ENCODE measurements at regions not wholly inside any gene's neighbourhood (a gene's known extent, or its start where the extent isn't known, plus 50 kb on each side); places are given as distances from the start of the nearest gene placed in this dataset.

GRCh38 chr16:8109510-8110369, 480.6 kb downstream of the TMEM114 start:
- no peaks in the 10 kb centered on the region for H3K4me1 ChIP-seq (ENCODE audit: control insufficient read depth, extremely low read depth, insufficient read depth, low read length)
- H3K9me3 ChIP-seq (ENCODE audit: control insufficient read depth, low read depth, low read length) = peaks cover 2% of the 10 kb centered on the region
- H3K27ac ChIP-seq (ENCODE audit: control insufficient read depth, insufficient read depth, low read length) = no peak overlapping the region
- no peak overlapping the region for H2AFZ ChIP-seq (ENCODE audit: control insufficient read depth, low read length)
- FAIRE-seq (no peak), DNase-seq (ENCODE audit: low read depth, low spot score) (no peak)
- H4K20me1 ChIP-seq (ENCODE audit: control insufficient read depth, extremely low read depth, insufficient read depth, low read length) = no peaks in the 10 kb centered on the region
- H3K36me3 ChIP-seq (ENCODE audit: control insufficient read depth in 2 of 2, extremely low read depth in 1 of 2, insufficient read depth in 2 of 2, low read length in 2 of 2) = no peaks in the 10 kb centered on the region
- H3K79me2 ChIP-seq (ENCODE audit: control insufficient read depth, insufficient read depth, low read length) = no peaks in the 10 kb centered on the region
- no peaks in the 10 kb centered on the region for H3K9me1 ChIP-seq (ENCODE audit: control insufficient read depth, extremely low read depth, insufficient read depth, low read length)
- dilution Hi-C loops (cut with MboI; ENCODE audit: extremely low pct_ligation_motif_present, low sequenced_read_pairs) = no loop called here
- no peak overlapping the region for H3K4me3 ChIP-seq (ENCODE audit: control insufficient read depth in 2 of 3, extremely low read depth in 1 of 3, insufficient read depth in 2 of 3, low read depth in 1 of 3, low read length in 3 of 3)
- H3K9ac ChIP-seq (ENCODE audit: control insufficient read depth, extremely low read depth, insufficient read depth, low read length) = no peak overlapping the region
- no peak overlapping the region for H3K4me2 ChIP-seq (ENCODE audit: control insufficient read depth, extremely low read depth, insufficient read depth, low read depth, low read length)
- H3K27me3 ChIP-seq (ENCODE audit: control insufficient read depth, extremely low read depth, insufficient read depth, low read length) = no peaks in the 10 kb centered on the region
- TF ChIP-seq EZH2 (IDR thresholded peaks at IDR 0.05; ENCODE audit: low read length) (no peak), CTCF (optimal IDR thresholded peaks at IDR 0.05 in 1 of 3, IDR thresholded peaks at IDR 0.05 in 1 of 3, conservative IDR thresholded peaks at IDR 0.05 in 1 of 3; ENCODE audit: extremely low read depth in 1 of 3, insufficient read depth in 2 of 3, low read length in 3 of 3) (no peak)

- no peaks in the 10 kb centered on the region for H3K4me1 ChIP-seq (ENCODE audit: control insufficient read depth, extremely low read depth, insufficient read depth, low read length)
- H2AFZ ChIP-seq (ENCODE audit: control insufficient read depth, low read length) = no peak overlapping the region
- no peaks in the 10 kb centered on the region for H3K9me1 ChIP-seq (ENCODE audit: control insufficient read depth, extremely low read depth, insufficient read depth, low read length)
- no peaks in the 10 kb centered on the region for H3K36me3 ChIP-seq (ENCODE audit: control insufficient read depth in 2 of 2, extremely low read depth in 1 of 2, insufficient read depth in 2 of 2, low read length in 2 of 2)
- H3K27me3 ChIP-seq (ENCODE audit: control insufficient read depth, extremely low read depth, insufficient read depth, low read length) = no peaks in the 10 kb centered on the region
- no peaks in the 10 kb centered on the region for H4K20me1 ChIP-seq (ENCODE audit: control insufficient read depth, extremely low read depth, insufficient read depth, low read length)
- DNase-seq (ENCODE audit: low read depth, low spot score) (no peak), FAIRE-seq (no peak)
- no peak overlapping the region for H3K4me3 ChIP-seq (ENCODE audit: control insufficient read depth in 2 of 3, extremely low read depth in 1 of 3, insufficient read depth in 2 of 3, low read depth in 1 of 3, low read length in 3 of 3)
- TF ChIP-seq CTCF (optimal IDR thresholded peaks at IDR 0.05 in 1 of 3, IDR thresholded peaks at IDR 0.05 in 1 of 3, conservative IDR thresholded peaks at IDR 0.05 in 1 of 3; ENCODE audit: extremely low read depth in 1 of 3, insufficient read depth in 2 of 3, low read length in 3 of 3) (no peak), EZH2 (IDR thresholded peaks at IDR 0.05; ENCODE audit: low read length) (no peak)
- H3K79me2 ChIP-seq (ENCODE audit: control insufficient read depth, insufficient read depth, low read length) = no peaks in the 10 kb centered on the region
- no peak overlapping the region for H3K27ac ChIP-seq (ENCODE audit: control insufficient read depth, insufficient read depth, low read length)
- dilution Hi-C loops (cut with MboI; ENCODE audit: extremely low pct_ligation_motif_present, low sequenced_read_pairs) = no loop called here
- H3K9me3 ChIP-seq (ENCODE audit: control insufficient read depth, low read depth, low read length) = peaks cover 2% of the 10 kb centered on the region
- H3K4me2 ChIP-seq (ENCODE audit: control insufficient read depth, extremely low read depth, insufficient read depth, low read depth, low read length) = no peak overlapping the region
- no peak overlapping the region for H3K9ac ChIP-seq (ENCODE audit: control insufficient read depth, extremely low read depth, insufficient read depth, low read length)
Measured at GRCh38 chr16:8108991-8109509, 481.3 kb downstream of the TMEM114 start.
